C4-2B (cell line): ENCODE measurements at regions not wholly inside any gene's neighbourhood (a gene's known extent, or its start where the extent isn't known, plus 50 kb on each side); places are given as distances from the start of the nearest gene placed in this dataset.

Source experiments
- H3K27ac ChIP-seq: fragments of 450-650 bp; 2 replicates; pipeline ENCODE4 v1.5.1; 2017
- ZFX ChIP-seq: fragments of 450-650 bp; IDR thresholded peaks from 2 replicates; pipeline ENCODE4 v1.6.1; 2017
- TF ChIP-seq, protein P1 (sequence below): fragments of 450-650 bp; conservative IDR thresholded peaks from 2 replicates; pipeline ENCODE4 v1.5.1; 2017; ENCODE audit warnings: mild to moderate bottlenecking

DNA sequence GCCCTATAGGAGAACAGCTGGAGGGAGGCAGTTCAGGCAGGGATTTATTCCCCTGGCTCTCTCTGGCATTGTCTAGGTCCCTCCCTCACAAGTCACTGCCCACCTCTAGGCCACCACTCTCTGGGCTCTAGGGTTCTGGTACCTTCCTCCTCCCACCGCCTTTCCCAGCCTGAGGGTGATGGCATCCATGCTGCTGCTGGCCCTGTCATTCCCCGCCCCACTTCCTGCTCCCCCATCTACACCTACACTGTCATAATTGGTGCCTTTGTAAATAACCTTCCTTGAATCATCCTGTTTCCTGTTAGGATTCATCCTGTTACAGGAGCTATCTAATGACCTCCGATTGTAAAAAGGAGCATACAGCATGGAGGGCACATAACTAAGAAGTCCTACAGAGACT is 303.3 kb upstream of the COBL start:
- TF ChIP-seq, protein P1, sequence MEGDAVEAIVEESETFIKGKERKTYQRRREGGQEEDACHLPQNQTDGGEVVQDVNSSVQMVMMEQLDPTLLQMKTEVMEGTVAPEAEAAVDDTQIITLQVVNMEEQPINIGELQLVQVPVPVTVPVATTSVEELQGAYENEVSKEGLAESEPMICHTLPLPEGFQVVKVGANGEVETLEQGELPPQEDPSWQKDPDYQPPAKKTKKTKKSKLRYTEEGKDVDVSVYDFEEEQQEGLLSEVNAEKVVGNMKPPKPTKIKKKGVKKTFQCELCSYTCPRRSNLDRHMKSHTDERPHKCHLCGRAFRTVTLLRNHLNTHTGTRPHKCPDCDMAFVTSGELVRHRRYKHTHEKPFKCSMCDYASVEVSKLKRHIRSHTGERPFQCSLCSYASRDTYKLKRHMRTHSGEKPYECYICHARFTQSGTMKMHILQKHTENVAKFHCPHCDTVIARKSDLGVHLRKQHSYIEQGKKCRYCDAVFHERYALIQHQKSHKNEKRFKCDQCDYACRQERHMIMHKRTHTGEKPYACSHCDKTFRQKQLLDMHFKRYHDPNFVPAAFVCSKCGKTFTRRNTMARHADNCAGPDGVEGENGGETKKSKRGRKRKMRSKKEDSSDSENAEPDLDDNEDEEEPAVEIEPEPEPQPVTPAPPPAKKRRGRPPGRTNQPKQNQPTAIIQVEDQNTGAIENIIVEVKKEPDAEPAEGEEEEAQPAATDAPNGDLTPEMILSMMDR: no peak
- TF ChIP-seq ZFX: no peak
- H3K27ac ChIP-seq: no peak overlapping the region

DNA sequence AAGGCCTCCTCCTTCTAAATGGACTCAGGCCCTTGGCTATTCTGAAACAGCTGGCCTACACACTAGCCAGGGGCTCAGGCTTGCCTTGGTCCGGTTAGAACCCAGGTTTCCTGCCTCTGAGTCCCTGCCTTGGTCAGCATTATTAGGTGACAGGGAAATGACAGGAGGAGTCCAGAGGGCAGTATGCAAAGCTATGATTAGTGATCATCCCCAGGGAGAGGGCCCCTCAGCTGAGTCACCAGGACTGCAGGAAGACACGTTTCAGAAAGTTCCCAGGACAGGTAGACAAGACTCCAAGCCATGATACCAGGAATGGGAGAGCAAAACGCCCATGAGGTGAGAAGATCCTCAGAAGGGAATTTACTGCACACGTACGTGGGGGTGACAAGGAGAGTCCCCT is 301.1 kb upstream of the COBL start:
- H3K27ac ChIP-seq: no peak overlapping the region
- no peak for TF ChIP-seq ZFX
- TF ChIP-seq, protein P1: no peak

DNA sequence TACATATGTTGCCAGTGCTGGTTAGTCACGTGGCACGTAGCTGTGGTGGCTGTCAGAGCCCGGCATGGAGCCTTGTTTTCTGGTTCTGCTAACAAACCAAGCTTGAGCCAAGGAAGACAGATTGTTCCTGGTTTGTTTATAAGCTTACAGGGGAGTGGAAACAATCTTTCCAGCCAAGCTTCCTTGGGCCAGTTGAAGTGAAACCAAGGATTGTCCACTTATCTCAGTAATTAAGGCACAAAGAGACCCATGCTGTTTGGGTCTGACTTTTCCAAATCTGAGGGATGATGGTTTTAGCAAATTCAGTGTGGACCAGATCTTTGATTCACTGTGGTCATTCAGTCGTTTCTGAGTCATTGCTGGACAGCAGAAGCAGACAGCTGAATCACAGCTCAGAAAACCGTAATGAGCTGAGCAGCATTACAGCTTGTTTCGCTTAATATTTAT is 297.3 kb upstream of the COBL start:
- TF ChIP-seq, protein P1: no peak
- TF ChIP-seq ZFX: no peak
- peak overlapping the region; percentile 80 for H3K27ac ChIP-seq

DNA sequence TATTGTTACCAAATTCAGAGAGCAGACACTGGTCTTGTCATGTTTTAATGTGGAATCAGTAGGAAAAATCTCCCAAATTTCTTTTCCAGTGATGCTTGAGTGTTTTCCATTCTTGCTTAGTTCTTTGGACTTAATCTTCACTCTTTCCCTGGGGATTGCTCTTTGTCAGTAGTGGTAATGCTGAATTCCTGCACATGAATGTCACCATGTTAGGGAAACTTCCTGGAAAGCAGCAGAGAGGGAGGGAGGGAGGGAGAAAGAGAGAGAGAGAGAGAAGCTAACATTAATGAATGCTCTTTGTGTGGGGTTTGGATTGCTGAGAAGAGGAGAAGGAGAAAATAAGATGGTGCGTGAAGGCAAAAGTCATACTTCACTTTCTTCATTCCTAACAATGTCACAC is 295.3 kb upstream of the COBL start:
- no peak for TF ChIP-seq ZFX
- TF ChIP-seq, protein P1: no peak
- H3K27ac ChIP-seq: peak overlapping the region; percentile 80; the same call in 1 of the 2 replicates

DNA sequence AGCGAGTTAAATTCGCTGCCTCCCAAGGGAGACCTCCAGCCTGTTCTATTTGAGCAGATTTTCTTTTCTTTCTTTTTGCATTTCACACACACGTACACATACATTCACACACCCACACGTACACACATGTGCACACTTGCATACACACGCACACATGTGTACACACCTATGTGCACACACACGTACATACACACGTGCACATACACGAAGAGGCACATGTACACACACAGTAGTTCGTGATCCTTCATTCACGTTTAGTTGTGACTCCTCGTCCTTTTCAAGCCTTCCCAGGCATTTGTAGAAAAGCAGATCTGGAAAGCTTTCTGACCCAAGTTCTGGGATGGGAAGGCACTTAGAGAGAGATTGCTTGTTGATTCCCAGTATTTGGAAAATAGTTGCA is 290.8 kb upstream of the COBL start:
- H3K27ac ChIP-seq: peak overlapping the region; percentile 99

DNA sequence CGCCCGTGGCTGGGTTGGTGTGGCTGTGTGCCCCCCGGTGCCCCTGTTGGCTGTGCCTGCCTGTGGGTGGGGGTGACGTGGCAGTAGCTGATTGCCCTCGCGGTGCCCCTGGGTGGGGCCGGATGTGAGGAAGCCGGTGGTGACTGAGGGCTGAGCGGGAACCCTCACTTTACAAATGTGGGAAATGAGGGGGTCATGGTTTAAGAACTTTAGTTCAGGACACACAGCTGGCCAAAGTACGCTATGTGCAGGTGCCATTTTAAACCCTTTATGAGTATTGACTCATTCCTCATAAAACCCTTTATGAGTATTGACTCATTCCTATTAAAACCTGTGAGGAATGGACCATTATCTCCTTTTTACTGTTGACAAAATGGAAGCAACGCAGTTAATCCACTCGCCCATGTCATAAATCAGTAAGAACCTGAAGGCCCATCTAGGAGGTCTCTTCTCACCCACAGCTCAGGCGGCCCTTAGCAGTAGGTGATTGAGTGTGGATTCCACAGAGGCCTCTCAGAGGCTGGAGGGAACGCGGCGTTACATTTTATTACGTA is 290.1 kb upstream of the COBL start:
- TF ChIP-seq, protein P1: no peak
- peak; percentile 26; the same call in 1 of the 2 replicates for TF ChIP-seq ZFX
- H3K27ac ChIP-seq: peak overlapping the region; percentile 99

More for the DNA sequence above, 290.8 kb upstream of the COBL start:
- TF ChIP-seq, protein P1: no peak
- TF ChIP-seq ZFX: no peak

DNA sequence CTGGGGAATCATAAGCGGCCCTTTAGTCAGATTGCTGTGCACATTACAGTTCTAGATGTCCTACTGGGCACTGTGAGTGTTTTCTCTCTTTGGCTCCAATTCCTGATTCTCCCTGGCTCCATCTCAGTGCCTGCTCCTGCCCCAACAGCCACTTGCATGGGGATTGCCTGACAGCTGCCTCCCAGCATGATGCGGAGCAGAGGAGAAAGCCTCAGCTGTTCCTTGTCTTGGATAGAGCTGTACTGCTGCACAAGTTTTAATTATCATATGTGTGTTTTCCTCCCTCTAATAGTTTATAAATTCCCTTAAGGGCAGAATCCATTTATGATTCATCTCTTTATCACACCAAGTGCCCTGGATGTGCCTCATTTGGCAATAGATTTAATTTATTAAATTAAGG is 285.8 kb upstream of the COBL start:
- no peak for TF ChIP-seq ZFX
- TF ChIP-seq, protein P1: no peak
- peak overlapping the region; percentile 23 for H3K27ac ChIP-seq
